ENCODE measurements at regions not wholly inside any gene's neighbourhood (a gene's known extent, or its start where the extent isn't known, plus 50 kb on each side); places are given as distances from the start of the nearest gene placed in this dataset.
"Not testable (repeated sequence)": the region's sequence is repeated elsewhere in the genome, so short reads cannot be mapped to it uniquely, and the experiment has no call there.

GRCh38 chr4:25474690-25475089 is 97.6 kb downstream of the ANAPC4 start:
- no peak for DNase-seq

- DNase-seq: no peak
Measured at GRCh38 chr4:25477221-25477620, 100.2 kb downstream of the ANAPC4 start.

DNA sequence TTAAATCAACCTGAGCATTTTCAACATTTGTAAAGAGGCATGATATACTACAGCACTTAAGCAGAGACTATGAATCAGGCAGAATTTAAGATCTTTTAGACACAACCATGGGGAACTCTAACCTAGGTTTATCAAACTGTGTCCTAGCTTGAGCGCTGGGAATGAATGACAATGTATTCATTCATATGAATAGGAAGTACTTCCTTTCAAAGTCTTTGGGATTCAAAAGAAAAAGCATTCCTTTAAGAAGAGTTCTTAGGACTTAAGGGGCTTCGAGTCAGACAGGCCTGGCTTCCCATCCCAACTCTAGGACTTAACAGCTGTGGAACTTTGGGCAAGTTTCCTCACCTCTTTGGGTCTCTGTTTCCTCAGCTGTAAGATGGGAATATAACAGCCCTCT is 104.6 kb downstream of the ANAPC4 start:
- no peak for DNase-seq

GRCh38 chr4:25484243-25484721 is 107.2 kb downstream of the ANAPC4 start:
- DNase-seq: peak; percentile 30

- DNase-seq: no peak
Measured at GRCh38 chr4:25485104-25485503, 108.0 kb downstream of the ANAPC4 start.

DNA sequence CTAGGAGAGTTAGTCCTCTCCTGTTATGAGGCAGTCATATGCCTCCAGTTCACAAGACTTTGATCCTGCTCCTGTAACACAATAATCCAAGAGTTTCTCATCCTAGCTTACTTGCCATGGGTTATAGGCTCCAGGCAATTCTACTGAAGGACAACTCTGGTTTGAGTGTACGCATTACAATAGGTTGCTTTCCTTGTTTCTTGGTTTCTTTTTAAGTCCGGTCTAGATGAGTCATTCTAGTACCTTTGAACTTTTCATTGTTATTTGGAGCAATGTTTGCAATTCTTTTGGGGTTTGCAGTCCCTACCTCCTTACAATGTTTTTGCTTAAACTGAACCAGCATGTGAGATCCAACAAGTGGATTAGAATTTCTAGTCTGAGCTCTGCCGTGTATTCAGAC is 109.1 kb downstream of the ANAPC4 start:
- no peak for DNase-seq

DNA sequence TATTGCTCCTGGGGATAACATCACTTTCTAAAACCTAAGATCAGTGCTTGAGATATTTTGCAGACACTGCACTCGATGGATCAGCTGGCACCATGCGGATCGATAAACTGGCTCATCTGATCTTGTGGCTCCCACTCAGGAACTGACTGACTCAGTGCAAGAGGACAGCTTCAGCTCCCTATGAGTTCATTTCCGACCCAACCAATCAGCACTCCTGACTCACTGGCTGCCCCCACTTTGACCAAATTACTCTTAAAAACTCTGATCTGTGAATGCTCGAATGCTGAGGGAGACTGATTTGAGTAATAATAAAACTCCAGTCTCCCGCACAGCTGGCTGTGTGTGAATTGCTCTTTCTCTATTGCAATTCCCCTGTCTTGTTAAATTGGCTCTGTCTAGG is 110.1 kb downstream of the ANAPC4 start:
- no peak for DNase-seq

- DNase-seq: no peak
Measured at GRCh38 chr4:25489253-25489797, 112.3 kb downstream of the ANAPC4 start.

GRCh38 chr4:25493466-25493865 is 116.4 kb downstream of the ANAPC4 start:
- no peak for DNase-seq

DNA sequence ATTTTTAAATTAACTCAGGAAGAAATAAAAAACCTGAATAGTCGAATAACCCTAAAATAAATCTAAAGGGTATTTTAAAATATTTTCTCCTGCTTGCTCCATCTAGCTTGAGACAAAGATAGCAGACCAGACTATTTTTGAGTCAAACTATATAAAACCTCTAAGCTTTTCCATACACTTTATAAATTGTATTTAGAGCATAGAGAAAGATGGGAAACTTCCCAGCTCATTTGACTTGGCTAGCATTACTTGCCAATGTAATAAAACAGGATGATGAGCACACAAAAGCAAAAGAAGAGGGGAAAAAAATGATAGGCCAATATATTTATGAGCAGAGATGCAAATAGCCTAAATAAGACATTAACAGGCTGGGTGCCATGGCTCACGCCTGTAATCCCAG is 117.1 kb downstream of the ANAPC4 start:
- DNase-seq: no peak

DNA sequence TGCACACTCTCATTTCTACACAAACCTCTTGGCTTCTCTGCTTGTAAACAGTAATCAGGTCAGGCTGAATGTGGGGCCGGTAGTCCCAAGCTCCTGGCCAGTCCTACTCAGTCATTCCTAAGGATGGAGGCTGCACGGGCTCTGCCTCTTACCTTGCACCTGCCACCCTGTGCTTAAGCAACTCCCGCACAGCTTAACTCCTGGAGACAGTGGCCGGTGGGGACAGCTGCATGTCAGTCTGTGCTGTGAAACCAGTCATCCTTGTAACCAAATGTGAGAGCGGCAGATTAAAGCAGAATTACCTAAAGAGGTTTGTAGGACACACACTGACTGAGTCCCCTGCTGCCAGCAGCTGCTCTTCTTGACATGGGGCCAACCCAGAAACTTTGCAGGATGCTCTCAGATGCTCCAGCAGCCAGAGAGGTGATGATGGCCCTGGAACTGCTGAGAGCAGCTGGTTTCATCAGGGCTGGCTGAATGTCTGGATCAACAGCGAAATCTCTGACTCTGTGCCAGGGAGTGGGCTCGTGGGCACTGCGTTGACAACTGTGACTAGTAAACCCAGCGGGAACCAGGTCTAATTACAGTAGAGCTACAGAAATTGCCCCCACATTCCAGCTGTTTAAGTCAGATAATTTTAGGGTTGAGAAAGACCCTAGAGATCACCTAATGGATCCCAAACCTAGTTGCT is 123.7 kb downstream of the ANAPC4 start:
- no peak for DNase-seq

DNA sequence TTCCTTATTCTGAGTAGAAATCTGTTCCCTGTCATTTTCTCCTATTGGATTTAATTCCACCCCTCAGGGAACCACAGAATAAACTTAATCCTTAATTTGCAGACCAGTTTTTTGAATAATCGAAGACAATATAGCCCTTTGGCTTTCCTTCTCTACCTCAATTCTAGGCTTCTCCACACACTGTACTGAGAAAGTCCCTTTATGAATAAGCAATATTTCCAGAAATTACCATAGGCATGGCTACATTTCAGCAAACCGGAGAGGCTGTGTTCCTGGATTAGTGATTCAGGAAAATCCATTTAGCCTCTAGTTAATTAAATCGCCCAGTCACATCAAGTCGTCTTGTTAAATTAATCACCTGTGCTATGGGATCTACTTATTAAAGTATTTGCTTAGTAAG is 125.1 kb downstream of the ANAPC4 start:
- no peak for DNase-seq

DNA sequence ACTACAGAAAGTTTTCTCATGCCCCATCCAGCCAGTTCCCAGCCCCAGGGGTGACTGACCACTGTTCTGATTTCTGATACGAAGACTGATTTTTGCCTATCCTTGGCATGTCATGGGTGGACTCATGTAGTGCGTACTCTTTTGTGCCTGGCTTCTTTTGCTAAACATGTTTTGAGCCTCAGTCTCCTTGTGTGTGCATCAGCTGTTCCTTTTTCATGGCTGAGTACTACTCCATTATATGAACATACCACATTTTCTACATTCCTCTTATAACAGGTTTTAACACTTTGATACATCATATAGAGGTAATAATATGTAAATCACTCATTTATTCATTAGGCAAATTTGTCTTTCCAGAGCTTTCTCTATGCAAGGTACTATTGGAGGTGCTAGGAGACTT is 126.7 kb downstream of the ANAPC4 start:
- DNase-seq: no peak

GRCh38 chr4:25504932-25505636 is 128.0 kb downstream of the ANAPC4 start:
- no peak for DNase-seq

GRCh38 chr4:25505637-25505991 is 128.6 kb downstream of the ANAPC4 start:
- no peak for DNase-seq

DNA sequence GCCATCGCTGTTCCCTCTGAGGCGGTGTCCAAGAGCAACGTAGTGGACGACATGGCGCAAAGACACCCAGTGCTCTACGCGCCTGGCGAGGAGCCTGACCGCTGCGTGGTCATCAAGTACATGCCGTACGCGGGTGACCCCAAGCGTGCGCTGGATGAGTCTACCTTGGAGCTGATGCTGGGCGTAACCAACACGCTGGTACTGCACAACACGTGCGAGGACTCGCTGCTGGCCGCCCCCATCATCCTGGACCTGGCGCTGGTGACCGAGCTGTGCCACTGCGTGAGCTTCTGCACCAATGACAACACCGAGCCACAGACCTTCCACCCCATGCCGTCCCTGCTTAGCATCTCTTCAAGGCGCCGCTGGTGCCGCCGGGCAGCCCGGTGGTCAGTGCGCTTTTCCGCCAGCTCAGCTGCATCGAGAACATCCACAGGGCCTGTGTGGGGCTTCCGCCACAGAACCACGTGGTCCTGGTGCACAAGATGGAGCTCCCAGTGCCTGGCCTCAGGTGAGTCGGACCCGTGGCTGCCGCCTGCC is 129.0 kb downstream of the ANAPC4 start:
- DNase-seq: no peak

DNA sequence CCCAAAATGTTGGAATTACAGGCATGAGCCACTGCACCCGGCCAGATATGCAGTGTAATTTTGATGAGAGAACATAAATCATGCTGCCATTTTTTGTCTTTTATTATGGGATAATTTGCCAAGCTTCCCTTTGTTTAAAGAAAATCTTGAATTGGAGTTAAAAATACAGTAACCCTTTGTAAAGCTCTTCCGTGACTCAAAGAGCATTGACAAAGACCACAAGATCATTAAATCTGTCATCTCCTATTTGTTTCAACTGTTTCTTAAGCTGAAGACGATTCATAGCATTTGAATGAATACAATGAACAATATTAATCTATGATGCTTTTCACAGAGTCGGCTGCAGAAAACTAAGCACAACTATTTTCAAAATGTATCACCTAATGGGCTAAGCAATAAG is 132.6 kb downstream of the ANAPC4 start:
- no peak for DNase-seq

GRCh38 chr4:25511823-25512222 is 134.8 kb downstream of the ANAPC4 start:
- not testable (repeated sequence) for DNase-seq

- DNase-seq: no peak
Measured at GRCh38 chr4:25513814-25514213, 136.8 kb downstream of the ANAPC4 start.

DNA sequence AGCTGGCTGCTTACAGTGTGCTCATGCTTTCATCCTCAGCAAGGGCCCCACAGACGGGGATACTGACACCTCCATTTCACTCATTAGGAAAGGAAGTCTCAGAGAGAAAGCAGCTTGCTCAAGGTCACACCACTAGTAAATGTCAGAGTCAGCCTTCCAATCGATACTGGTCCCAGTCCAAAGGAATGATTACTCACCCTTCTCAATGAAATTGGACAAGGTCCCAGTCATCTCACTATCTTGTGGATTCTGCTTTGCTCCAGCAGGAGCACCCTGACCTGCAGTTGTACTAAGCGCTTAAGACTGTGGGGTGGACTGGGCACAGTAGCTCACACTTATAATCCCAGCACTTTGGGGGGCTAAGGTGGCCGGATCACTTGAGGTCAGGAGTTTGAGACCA is 132.2 kb upstream of the SLC34A2 start:
- no peak for DNase-seq

DNA sequence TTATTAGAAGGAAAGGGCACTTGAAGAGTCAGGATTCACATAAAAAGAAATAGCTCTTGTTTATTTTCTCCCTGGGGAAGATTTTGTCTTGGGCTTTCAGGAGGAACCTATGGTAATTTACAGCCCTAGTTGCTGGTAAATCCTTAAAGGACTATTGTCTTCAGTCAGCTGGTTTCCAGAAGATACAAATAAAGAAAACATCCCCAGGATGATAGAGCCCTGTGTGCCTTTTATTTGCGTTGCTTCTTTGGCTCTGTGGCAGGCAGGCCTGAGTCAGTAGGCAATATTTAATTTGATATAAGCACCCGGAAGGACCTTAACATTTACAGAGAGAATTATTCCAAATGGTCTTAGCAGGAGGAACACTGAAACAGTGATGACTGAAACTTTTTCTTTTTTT is 131.0 kb upstream of the SLC34A2 start:
- DNase-seq: no peak

DNA sequence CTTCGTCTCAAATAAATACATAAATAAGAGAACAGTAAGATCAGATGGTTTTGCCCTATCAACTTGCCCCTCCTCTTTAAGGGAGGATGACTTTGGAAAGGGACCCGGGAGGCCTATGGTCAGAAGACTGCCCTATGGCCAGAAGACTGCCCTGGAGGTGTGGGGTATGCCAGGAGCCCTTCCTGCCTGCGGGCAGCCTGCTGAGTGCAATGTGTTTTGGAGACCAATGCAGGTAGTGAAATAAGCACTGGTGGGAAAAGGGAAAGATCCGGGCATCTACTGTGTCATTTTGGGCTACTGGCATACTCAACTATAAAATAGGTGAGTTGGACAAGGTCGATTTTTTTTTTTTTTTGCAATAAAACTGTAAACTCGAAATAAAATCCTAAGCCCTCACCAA is 129.8 kb upstream of the SLC34A2 start:
- DNase-seq: no peak

DNA sequence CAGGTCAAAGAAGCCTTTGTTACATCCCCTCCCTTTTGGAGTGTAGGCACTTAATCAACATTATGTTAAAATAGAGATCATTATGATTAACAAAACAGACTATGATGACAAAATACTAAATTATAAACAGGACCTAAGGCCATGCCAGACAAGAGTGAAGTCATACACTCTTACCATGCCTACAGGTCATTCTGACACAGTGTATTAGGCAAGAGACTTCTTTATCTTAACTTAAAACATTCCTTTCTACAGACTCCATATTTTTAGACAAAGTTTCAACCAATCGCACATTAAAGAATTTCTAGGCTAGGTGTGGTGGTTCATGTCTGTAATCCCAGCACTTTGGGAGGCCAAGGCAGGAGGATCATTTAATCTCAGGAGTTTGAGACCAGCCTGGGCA is 128.6 kb upstream of the SLC34A2 start:
- no peak for DNase-seq

DNA sequence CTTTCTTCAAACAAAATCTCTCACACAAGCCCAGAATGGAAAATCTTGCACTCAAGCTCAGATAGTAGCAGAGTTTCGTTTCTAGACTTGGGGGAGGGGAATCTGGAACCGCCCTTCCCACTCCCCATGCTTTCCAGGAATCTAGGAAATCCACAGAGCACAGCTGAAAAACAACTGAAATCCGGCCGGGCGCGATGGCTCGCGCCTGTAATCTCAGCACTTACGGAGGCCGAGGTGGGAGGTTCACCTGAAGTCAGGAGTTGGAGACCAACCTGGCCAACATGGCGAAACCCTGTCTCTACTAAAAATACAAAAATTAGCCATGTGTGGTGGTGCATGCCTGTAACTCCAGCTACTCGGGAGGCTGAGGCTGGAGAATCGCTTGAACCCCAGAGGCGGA is 127.3 kb upstream of the SLC34A2 start:
- DNase-seq: no peak
